ENCODE measurements at regions not wholly inside any gene's neighbourhood (a gene's known extent, or its start where the extent isn't known, plus 50 kb on each side); places are given as distances from the start of the nearest gene placed in this dataset.

DNA sequence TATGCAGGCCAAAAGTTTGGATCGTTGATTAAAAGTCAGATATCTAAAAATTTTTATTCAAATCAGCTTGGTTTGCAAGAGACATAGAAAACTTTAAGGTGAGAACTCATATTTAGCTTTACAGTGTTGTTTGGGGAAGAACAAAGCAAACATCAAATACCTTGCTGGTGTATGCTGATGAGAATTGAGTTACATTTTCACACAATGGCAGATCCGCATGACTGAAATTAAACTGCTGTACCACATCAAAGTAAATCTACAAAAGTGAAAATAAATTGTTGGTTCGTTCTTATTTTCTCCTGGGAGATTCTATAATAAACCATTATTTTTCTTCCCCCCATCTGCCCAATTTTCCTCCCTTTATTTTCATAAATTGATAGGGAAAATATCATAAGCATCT is 198.2 kb upstream of the PCSK5 start:
- no peak for DNase-seq

DNA sequence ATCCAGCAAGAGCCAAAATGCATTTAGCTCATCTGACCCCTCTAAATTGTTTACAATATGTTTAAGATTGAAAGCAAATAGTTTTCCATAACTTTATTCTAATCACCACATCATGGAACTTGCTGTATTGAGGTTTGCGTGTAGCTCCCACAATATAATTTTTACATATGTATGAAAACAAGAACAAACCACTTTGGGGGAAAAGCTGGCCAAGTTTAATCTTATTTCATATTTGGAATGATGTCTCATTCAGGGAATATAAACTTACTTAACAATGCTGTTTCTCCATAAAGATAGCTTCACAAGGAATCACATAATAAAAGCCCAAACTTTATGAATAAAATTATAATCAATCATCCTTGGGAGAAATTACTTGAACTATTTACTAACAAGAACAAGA is 194.6 kb upstream of the PCSK5 start:
- DNase-seq: no peak

DNA sequence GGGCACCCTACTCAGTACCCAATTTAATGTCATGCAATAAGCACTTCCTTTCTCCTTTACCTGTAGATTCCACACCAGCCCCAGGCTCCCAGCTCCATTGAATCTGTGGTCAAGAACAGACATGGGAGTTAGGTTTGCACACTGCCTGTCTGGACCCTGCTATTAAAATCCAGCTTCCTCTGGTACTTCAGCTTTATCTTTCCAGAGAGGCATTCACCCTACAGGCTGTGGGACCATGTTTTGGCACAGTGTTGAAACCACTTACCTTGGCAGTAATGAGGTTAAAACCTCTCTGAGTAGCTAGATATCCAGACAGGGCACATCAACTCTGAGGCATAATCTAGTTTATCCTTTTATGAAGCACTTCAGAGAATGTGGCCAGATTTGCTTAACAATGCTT is 191.5 kb upstream of the PCSK5 start:
- DNase-seq: no peak

DNA sequence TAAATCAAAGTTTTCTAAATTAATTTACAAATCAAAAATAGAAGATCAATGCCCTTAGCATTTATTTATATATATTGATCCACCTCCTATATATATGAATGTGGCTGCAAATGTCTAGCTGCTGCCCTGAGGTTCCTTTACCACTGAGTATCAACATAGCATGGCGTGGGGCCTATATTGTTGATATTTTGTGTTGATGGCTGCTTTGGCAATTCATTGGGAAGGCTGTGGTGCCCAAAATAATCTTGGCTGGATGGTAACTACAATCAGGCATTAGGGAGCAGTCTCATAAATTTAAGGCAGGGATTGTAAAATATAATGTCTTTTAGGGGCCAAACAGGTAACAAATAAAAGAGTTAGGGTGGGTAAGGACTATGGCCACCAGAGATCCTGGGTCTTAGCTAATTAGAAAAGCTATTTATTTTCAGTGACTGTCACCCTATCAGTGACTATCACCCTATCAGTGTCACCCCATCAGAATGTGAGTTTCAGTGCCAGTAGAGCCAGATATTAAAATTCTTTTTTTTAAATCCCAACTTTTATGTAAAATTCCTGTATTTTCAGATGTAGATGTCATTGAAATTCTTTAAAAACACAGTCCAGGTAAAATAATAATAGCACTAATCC is 190.7 kb upstream of the PCSK5 start:
- DNase-seq: no peak

DNA sequence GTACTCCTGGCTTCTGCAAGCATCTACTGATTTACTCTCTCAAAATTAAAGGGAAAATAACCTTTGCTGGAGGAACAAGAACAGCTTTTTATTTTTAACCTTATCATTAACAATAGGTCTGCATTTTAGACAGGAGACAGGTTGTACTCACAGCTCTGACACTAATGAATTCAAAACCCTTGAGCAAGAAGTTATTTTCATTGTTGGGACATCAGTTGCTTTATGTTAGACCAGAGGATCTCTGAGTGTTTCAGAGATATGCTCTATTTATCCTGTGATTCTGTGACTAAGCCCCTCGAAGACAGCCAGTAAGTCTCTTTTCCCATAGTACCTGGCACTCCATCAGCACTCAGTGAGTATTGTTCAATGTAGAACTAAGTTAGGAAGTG is 190.2 kb upstream of the PCSK5 start:
- no peak for DNase-seq

DNA sequence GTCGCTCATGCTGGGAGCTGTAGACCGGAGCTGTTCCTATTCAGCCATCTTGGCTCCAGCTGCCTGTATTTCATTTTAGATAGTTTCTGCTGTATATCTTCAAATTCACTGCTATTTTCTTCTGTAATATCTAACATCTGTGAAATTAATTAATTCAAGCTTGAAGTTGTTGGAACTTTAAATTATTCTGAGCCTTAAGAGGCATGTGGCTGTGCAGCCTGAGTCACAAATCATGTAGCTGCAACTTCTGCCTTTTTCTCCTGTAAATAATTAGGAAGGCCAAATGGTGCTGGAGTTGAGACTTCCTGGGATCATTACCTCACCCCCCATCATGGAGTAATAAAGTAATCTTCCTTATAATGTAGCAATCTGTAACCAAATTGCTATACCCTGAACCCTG is 183.3 kb upstream of the PCSK5 start:
- DNase-seq: no peak

DNA sequence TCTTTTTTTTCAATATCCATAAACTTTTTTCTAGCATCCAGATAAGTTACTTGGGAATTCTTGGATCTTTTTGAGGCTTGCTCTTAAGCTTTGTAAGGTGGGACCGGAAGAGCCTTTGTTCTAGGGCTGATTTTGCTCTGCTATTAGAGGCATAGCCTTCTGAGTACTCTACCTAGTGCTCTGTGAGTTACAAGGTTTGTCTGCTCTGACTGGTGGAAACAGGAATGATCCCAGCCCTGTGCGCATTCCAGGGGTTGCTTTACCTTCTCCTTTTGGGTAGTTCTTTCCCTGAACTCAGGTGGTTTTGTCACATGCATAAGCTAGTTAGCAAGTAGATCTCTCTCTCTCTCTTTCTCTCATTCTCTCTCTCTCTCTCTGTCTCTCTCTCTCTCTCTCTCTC is 180.8 kb upstream of the PCSK5 start:
- DNase-seq: no peak

DNA sequence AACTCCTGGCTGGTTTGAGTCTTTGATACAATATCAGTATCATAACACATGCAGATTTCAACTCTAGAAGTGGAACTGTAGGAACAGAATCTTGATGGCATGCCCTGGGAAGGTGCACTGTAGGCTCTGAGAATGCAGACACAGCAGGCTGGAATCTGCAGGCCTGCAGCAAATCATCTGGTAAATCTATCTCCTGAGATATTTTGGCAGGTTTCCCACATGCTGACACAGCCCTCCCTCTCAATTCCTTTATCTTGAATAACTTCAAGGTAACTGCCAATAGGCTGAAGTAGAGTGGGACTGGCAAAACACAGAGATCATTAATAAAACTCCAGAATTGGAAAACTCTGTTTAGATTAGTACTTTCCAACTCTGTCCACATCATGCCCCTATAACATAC is 177.8 kb upstream of the PCSK5 start:
- no peak for DNase-seq

DNA sequence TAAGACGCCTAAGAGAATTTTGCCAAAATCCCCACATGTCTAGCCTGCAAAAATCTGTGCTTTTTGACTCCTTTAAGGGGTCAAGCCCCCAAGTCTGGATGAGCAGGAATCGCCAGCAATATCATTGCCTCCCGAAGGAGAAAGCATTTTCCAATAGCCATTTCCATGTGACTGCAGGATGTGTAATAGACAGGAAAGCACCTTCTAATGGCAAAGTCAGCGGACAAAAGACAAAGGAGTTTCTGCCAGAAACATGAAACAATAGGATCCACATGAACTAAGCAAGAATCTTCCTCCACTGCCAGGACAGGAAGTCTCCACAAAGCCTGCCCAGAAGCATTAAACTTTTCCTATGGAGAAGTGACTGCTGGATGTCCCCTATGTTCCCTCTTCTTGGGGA is 177.1 kb upstream of the PCSK5 start:
- DNase-seq: no peak

DNA sequence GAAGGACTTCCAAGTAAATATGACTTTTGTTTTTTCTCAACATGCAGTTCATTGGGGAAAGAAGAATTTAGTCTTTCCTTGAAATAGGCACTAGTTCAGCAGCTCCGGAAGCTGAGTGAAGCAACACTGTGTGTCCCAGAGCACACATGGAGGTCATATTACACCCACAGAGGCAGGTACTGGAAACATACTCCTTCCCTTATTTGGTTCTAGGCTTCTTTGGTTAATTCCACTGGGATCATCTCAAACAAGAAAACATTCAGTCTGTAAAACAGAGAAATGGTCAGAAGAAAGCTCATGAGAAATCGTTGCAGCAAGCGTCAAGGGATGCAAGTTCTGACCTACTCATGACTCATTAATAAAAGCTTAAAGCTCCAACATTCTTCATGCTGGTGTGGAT is 175.1 kb upstream of the PCSK5 start:
- no peak for DNase-seq

DNA sequence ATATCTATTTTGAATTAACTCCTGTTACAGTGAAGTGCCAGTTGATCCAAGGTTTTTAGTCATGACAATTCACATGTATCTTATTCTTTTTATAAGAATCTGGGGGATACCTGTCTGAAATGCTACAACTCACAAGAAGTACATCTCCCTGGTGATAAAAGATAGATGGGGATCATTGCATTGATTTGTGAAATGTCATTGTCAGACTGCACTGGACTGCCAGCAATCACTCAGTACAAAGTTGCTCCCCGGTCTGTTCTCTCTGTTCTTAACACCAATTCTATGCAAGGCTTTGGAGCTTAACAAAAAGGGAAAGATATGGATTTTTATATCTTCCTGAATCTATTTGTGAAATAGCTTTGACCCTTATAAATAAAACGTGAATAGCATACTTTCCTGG is 171.8 kb upstream of the PCSK5 start:
- no peak for DNase-seq

DNA sequence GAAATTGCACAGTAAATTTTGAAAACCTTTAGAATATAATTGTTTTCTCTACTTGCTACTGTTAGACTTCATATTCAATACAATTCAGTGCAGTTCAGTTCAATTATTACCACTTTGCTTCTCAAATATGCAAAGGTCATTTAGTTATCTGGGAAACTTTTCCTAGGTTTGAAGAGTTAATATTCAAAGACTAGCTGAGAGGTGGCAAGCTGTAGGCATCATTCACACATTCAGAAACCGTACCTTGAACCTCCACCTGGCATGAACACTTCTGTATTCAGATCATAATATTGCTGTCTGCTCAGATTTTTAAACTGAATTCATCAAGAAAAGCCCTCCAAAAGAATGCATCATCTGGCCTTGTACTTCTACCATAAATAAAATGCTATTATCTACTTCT is 162.1 kb upstream of the PCSK5 start:
- no peak for DNase-seq

DNA sequence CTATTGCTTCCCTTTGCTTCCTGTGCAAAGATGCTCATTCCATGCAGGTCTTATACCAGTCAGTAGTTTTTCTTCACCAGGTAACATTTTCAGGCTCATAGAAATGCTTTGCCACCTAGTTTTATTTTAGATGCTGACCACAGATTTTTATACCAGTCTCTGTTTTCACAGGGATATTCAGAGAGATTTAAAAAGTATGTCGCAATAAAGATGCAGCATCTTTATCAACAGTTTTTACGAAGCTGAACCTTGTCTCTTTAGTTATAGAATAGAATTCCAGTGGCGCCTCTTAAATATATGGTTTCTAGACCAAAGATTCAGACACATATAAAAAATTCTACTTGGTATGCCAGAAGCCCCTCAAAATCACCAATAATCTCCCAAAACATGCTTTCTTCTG is 155.7 kb upstream of the PCSK5 start:
- DNase-seq: no peak

DNA sequence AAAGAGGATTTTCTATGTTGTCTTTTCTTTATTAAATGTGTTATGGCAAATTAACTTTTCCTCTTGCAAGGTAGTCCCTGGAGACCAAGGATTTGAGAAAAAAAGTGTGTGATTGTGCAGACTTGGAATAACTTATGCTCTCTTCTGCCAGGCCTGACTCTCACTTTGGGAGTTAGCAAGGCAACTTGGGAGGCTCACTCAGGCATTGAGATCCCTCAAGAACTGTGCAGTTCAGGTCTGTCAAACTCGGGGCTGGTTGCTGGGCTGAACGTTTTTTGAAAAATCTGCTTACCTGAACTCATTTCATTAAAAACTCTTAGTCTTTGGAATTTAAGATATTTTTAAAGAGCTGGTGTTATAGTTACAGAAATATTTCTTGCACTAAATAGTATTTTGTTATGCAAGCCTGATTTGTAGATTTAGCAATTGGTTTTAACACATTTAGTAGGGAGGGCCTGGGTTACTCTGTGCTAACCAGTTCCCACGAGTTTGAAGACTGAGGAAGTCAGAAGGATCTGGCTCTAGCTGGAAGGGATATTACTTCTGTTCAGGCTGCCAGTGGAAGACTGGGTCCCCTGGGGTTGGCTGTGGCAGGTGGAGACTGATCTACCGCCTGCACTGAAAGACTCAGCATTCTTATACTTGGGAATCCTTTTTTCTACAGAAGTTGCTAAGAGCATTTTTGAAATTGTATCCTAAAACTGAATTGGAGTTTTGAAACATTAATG is 150.4 kb upstream of the PCSK5 start:
- DNase-seq: no peak

DNA sequence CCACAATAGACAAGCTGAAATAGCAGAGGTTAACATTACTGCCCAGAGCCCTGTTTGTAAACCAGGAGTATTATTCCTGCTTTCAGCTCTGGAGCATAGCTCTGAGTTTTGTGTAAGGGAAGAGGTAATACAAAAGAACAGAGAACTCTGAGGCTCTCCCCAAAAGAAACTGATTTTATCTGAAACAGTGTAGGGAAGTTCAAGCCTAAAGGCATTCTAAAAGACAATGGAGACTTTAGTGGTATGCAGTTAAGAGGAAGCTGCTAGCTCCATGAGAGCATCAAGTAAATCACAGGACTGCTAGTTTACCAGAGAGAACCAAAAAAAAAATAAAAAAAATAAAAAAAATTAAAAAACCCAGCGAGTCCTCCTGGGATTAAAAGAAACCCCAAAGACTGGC is 146.6 kb upstream of the PCSK5 start:
- DNase-seq: no peak

DNA sequence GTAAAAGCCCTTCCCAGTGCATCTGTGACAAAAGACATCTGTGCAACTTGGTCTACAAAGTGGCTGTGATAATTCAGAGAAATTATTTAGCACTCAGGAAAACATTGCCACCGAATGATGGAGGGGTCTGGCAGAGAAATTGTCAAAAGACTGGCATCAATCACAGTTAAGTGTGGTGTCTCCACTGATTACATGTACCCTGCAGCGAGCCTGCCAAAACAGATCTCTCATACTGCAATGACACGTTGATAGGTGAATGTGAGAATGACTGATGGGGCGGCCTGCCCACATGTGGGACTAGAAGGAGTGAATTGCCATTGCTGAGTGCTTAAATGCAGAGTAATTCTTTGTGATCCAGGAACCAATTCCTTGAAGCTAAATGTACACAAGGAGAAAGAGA is 136.4 kb upstream of the PCSK5 start:
- no peak for DNase-seq

DNA sequence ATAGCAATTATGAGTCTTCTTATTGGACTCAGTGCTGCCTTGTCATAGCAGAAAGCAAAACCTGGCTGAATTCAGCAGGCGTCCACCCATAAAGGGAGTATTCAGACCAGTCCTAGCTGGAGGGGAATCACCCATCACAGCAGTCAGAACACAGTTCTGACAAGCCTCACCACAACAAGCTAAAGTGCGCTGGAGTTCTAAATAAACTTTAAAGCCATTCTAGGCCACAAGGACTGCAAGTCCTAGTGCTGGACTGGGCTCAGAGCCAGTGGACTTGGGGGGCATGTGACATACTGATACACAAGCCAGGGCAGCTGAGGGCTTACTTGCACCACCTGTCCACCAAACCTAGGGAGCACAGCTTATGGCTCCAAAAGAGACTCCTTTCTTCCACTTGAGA is 115.3 kb upstream of the PCSK5 start:
- no peak for DNase-seq

DNA sequence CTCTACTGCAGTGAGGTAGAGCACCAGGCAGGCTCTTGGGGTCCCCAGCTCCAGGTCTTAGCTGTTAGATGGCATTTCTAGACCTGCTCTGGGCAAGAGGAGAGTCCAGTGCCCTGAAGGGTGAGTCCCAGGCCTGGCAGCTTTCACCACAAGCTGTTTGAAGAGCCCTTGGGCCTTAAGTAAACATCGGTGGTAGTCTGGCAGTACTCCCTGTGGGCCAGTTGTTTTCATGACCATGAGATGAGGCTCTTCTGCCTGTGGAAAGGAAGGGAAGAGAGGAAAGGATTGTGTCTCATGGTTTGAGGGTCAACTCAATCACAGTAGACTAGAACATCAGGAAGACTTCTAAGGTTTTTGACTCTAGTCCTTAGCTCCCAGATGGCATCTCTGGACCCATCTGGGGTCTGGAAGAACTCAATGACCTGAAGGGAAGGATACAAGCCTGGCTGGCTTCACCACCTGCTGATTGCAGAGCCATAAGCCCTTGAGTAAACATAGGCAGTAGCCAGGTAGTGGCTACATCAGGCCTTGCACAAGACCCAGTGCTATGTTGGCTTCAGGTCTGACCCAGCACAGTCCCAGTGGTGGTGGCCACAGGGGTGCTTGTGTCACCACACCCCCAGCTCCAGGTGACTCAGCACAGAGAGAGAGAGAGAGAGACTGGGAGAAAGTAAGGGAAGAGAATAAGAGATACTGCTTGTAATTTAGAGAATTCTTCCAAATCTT is 114.3 kb upstream of the PCSK5 start:
- DNase-seq: no peak

DNA sequence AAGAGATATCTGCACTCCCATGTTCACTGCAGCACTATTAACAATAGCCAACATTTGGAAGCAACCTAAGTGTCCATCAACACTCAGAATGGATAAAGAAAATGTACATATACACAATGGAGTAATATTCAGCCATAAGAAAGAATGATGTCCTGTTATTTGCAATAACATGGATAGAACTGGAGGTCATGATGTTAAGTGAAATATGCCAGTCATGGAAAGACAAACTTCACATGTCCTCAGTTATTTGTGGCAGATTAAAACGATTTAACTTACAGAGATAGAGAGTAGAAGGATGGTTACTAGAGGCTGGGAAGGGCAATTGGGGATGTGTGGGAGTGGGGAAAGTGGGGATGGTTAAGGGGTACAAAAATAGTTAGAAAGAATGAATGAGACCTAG is 110.3 kb upstream of the PCSK5 start:
- no peak for DNase-seq

DNA sequence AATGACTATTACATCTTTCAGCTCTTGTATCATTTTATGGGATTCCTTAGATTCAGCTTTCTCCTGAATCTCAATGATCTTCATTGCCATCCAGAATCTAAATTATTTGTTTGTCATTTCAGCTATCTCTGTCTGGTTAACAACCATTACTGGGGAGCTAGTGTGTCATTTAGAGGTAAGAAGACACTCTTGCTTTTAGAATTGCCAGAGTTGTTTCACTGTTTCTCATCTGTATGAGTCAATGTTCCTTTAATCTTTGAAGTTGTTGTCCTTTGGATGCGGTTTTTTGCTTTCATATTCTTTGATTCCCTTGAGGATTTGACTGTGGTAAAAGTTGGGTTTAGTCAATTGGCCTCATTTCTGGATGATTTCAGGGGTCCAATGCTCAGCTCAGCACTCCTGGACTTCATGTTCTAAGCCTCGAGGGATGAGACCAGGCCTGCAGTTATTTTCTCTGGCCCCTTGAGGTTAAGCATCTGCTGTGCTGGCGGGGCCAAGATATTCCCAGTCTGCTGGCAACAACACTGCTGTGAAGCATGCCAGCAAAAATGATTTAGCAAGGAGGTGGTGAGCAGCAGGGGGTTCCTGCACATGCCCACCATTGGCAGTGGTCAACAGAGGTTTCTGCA is 102.4 kb upstream of the PCSK5 start:
- no peak for DNase-seq

DNA sequence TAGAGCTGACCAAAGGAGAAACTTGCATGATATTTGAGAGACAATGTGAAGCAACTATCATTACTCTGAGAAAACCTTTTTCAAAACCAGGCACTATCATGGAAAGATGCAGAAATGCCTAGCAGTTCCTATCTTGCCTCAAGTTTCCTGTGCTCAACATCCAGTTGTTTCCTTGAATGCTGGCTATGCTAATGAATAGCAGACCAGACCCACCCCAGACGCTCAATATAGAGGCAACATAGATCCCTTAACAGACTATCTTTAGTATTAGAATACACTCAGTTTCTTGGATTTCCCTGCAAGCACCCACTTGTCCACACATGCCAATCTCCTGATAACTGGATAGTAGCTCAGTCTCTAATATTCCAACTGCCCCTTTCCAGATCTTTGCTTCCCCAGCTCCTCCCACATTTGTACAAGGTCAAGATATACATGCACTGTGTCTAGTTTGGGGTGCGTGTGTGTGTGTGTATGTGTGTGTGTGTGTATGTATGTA is 93.3 kb upstream of the PCSK5 start:
- DNase-seq: no peak

DNA sequence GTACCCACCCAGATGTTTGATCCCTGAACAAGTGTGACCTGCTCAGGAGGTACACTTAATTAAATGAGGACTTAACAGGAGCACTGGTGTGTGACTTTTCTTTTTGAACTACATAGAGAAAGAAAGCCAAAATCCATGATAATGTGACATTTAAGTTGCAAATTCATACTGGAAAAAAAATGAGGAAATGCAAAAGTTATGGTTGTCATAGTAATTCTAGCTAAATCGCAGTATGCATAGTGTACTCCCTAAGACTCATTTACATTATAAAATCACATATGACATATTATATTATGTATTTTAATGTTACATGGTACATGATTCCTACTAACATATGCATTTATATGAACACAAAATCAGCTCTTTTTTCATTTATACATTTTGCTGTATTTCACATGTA is 92.0 kb upstream of the PCSK5 start:
- DNase-seq: no peak

DNA sequence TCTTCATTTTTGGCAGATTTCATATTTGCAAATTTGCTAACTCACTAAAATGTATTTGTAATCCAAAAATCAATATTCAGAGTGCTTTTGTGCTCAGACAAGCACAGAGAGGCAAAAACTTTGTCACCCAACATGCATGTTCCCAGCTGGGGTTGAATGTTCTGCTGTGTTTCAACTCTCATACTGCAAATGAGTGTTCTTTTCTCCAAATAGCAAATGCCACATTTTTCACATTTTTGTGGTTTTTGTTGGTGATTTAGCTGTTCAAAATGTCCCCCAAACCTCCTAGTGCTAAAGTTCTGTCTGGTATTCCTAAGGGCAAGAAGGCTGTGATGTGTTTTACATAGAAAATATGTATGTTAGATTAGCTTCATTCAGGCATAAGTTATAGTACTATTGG is 87.3 kb upstream of the PCSK5 start:
- DNase-seq: no peak

DNA sequence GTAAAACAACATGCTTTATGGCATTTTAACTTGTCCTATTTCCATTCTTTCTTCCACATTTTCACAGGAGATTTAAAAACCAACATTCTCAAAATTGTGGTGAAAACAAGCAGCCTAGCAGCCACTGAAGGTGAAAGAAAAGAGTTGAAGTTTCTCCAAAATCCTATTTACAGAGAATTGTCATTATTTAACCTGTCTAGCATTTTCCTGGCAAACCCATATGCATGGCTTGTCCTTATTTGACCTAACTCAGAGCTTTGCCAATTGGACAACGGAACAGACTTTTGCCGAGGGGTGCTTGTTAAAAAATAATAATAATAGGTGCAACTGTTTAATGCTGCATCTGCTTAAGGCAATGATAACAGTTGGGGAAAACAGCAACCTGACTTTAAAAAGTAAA is 80.4 kb upstream of the PCSK5 start:
- no peak for DNase-seq

All from effector CD8-positive, alpha-beta T cell (primary cell).